Ovary (tissue), 7 donors: ENCODE measurements at regions not wholly inside any gene's neighbourhood (a gene's known extent, or its start where the extent isn't known, plus 50 kb on each side); places are given as distances from the start of the nearest gene placed in this dataset.

ENCODE experiments used
- DNase-seq, 5 donors: peaks; one replicate each; pipeline ENCODE4 v3.0.0-alpha.2; 2019 to 2020
- H3K27ac ChIP-seq, 2 donors: fragments of 200-600 bp; one replicate each; pipeline versions ENCODE4 v1.5.1 to v1.8.0; 2019 to 2022
- H3K27me3 ChIP-seq: fragments of 200-600 bp; one replicate; pipeline ENCODE4 v1.8.0; 2022
- H3K36me3 ChIP-seq: fragments of 200-600 bp; sonication (generic); one replicate; pipeline ENCODE4 v1.5.1; 2019
- H3K4me1 ChIP-seq: one replicate; pipeline ENCODE4 v1.8.1; 2013; ENCODE audit warnings: mild to moderate bottlenecking, moderate library complexity; ENCODE audit not compliant: insufficient read depth
- H3K4me3 ChIP-seq: fragments of 200-600 bp; sonication (generic); one replicate; pipeline ENCODE4 v1.5.1; 2017
- H3K9me3 ChIP-seq, 2 donors: fragments of 200-600 bp in 1 of 2; sonication (generic) in 1 of 2; one replicate each; pipeline versions ENCODE4 v1.5.1 to v1.8.1; 2013 to 2019; ENCODE audit warnings: mild to moderate bottlenecking in 1 of 2, moderate library complexity in 1 of 2
- CTCF ChIP-seq, 3 donors: fragments of 450-650 bp in 2 of 3; fragments of 200-600 bp in 1 of 3; IDR thresholded peaks; one replicate each; pipeline versions ENCODE4 v1.5.1 to v1.8.0; 2016 to 2022; ENCODE audit warnings: antibody characterized with exemption in 3 of 3, mild to moderate bottlenecking in 1 of 3
- EP300 ChIP-seq: sonication (generic); formaldehyde crosslinking; IDR thresholded peaks from one replicate; pipeline ENCODE4 v1.6.1; 2017; ENCODE audit warnings: antibody characterized with exemption
- POLR2A ChIP-seq: fragments of 450-650 bp; IDR thresholded peaks from one replicate; pipeline ENCODE4 v1.6.1; 2017; ENCODE audit warnings: antibody characterized with exemption, mild to moderate bottlenecking, moderate library complexity
- WGBS, 3 donors: extraction: QIAGEN DNeasy Blood & Tissue Kit in 1 of 3; methylation state at CpG; one replicate each; pipeline versions ENCODE4 v1.1.5 to v1.1.7; 2013 to 2017; 5-methylcytosine and 5-hydroxymethylcytosine counted together
- intact Hi-C, 4 donors: fragments of 100-400 bp; cut with DNase I; formaldehyde crosslinking; loops; one replicate each; pipeline versions ENCODE4 v1.11.0 to v1.15.1; 2022 to 2023
- donor health status: DM: no; HTN: no; CAD: no; lungs with moderate emphysema.
- donor health status: DM: no; HTN: no; CAD: no.
- donor health status: Bipolar disorder and iron deficiency.
- donor health status: DM: no; HTN: no; CAD: no.
- donor health status: DM: yes; HTN: yes; CAD: no.

GRCh38 chr5:173831196-173831914 lies 56.8 kb upstream of the CPEB4 start:
- Histone ChIP-seq H3K4me3 (no peak overlapping the region), H3K36me3 (no peaks in the 10 kb centered on the region), H3K27me3 (no peaks in the 10 kb centered on the region), H3K9me3 (no peaks in the 10 kb centered on the region), H3K4me1 (peaks cover 4% of the 10 kb centered on the region), H3K27ac (no peak overlapping the region)
- no peak for DNase-seq
- intact Hi-C loops: no loop called here
- TF ChIP-seq CTCF (IDR thresholded peaks at IDR 0.05) (no peak), POLR2A (no peak), EP300 (no peak)
- 89 to 95% (median 93%) methylated on average over 5 of the region's 5 CpGs for WGBS, 3 donors

GRCh38 chr5:173832386-173832785 lies 55.8 kb upstream of the CPEB4 start:
- 97% methylated on average over 7 of the region's 7 CpGs for WGBS, 3 donors
- Histone ChIP-seq H3K9me3 (no peaks in the 10 kb centered on the region), H3K27me3 (no peaks in the 10 kb centered on the region), H3K4me3 (no peak overlapping the region), H3K27ac (no peak overlapping the region), H3K36me3 (no peaks in the 10 kb centered on the region), H3K4me1 (peaks cover 4% of the 10 kb centered on the region)
- no peak for DNase-seq
- TF ChIP-seq CTCF (IDR thresholded peaks at IDR 0.05) (no peak), EP300 (no peak), POLR2A (no peak)
- intact Hi-C loops: no loop called here

DNA sequence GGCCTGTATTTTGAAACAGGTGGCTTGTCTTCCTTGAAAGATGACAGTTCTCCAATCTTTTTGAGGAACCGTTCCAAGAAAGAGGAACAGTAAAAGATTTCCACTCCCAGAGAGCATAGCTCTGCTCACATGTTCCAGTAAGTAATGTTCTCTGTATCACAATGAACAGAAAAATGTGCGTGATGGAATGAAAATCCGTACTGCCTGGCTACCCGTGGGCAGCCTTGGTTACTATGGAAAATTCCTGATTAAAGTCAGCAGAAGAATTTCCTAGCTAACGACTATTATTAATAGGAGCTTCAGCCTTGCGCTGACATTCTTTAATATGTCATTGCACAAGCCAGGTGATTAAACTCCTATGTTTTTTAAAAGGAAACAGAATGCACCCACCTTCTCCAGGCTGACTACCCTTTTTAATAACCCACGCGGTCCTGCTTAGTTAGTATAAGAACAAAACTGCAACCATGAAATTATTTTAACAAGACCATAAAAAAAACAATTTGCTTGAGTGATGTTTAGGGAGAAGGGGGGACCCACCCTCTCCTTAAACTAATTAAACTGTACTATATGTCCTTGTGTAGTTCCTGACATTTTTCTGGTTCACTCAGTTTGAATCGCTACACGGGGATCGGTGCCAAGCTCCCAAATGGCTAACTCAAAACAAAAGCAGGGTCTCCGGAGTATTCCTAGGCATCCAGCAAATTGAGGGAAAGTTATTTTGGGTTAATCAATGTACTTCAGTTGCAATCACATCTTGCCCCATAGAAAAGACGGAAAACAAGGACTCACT lies 54.8 kb upstream of the CPEB4 start:
- TF ChIP-seq POLR2A: no peak
- TF ChIP-seq EP300: no peak
- TF ChIP-seq CTCF (IDR thresholded peaks at IDR 0.05): no peak
- 3 to 9% (median 4%) methylated on average over 13 of the region's 13 CpGs for WGBS, 3 donors
- H3K4me3 ChIP-seq: no peak overlapping the region
- intact Hi-C loops: no loop called here
- H3K27ac ChIP-seq: no peak overlapping the region
- no peaks in the 10 kb centered on the region for H3K9me3 ChIP-seq
- H3K27me3 ChIP-seq: no peaks in the 10 kb centered on the region
- no peak for DNase-seq
- H3K36me3 ChIP-seq: no peaks in the 10 kb centered on the region
- peaks cover 4% of the 10 kb centered on the region for H3K4me1 ChIP-seq

DNA sequence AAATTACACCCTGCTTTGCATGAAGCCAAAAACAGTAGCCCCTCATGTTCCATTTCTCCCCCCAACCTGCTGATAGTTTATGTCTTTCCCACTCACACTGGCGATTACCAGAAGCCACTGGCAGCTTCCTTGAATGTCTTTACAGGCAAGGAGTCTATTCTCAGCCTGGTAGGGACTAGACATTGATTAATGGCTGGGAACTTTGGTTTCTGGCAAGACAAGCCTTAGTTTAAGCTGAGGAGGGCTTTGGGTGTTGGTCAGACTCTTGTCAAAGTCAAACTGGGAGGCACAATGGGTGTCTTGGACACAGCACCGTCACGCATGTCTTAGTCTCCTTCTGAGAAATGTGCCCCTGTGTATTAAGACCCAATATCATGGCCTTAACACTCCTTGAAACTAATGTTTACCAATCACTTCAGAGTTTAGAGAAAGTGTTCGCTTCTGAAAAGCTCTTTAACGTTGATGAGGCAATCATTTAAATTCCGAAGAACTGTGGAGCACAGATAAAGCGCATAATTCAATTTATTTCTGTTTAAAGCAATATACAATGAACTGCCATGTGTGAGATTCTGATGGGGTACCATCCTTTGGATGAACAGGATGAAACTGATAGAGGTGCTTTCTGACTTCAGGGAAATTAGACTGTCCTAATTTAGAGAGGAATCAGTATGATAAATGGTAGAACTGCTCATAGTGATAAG lies 53.9 kb upstream of the CPEB4 start:
- no peak for DNase-seq
- 71 to 76% (median 72%) methylated on average over 7 of the region's 7 CpGs for WGBS, 3 donors
- Histone ChIP-seq H3K4me1 (peaks cover 4% of the 10 kb centered on the region), H3K9me3 (no peaks in the 10 kb centered on the region), H3K27ac (no peak overlapping the region), H3K27me3 (no peaks in the 10 kb centered on the region), H3K36me3 (no peaks in the 10 kb centered on the region), H3K4me3 (no peak overlapping the region)
- no peak for TF ChIP-seq EP300
- no peak for TF ChIP-seq POLR2A
- no peak for TF ChIP-seq CTCF (IDR thresholded peaks at IDR 0.05)
- intact Hi-C loops: no loop called here
